ENCODE measurements at regions not wholly inside any gene's neighbourhood (a gene's known extent, or its start where the extent isn't known, plus 50 kb on each side); places are given as distances from the start of the nearest gene placed in this dataset.

DNA sequence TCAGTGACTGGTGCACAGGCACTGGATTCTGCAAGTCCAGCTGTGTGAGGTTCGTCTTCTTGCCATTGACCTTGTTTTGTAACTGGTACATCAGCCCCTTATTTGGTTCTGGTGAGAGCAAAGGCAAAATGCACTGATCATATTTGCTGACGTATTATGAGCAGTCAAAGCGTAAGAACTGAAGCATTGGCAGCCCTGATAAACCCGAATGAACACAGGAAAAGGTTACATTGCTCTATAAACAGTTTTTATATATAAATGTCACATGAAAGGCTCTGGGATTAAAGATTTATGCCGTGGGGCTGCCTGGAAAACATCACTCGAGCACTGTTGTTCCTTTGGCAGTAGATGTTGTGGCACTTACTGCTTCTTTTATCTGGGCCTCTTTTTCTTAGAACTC lies 167.9 kb downstream of the IRS1 start:
- CTCF ChIA-PET: no interaction called here
- H3K4me3 ChIP-seq (ENCODE audit: low read depth, low read length, poor library complexity, severe bottlenecking): no peak overlapping the region
- POLR2A ChIA-PET (ENCODE audit: low non-redundant PET): no interaction called here

DNA sequence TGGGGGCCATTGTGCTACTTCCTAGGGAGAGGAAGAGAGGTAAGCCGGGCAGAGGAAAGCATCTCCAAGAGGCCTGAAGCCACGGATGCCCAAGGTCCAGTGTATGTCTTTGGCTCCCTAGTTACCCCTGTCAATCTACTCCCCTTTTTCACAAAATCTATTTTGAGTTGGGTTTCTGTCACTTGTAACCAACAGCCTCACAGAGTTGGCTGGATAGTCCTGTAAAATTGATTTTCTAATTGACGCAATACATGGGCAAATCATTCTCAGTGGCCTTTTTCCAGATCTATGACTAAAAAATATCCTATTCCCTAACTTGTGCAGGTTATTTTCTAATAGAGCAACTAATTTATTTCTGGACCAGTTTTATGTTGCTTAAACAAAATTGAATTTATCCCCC lies 168.4 kb downstream of the IRS1 start:
- TF ChIP-seq, protein P1, sequence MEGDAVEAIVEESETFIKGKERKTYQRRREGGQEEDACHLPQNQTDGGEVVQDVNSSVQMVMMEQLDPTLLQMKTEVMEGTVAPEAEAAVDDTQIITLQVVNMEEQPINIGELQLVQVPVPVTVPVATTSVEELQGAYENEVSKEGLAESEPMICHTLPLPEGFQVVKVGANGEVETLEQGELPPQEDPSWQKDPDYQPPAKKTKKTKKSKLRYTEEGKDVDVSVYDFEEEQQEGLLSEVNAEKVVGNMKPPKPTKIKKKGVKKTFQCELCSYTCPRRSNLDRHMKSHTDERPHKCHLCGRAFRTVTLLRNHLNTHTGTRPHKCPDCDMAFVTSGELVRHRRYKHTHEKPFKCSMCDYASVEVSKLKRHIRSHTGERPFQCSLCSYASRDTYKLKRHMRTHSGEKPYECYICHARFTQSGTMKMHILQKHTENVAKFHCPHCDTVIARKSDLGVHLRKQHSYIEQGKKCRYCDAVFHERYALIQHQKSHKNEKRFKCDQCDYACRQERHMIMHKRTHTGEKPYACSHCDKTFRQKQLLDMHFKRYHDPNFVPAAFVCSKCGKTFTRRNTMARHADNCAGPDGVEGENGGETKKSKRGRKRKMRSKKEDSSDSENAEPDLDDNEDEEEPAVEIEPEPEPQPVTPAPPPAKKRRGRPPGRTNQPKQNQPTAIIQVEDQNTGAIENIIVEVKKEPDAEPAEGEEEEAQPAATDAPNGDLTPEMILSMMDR (conservative IDR thresholded peaks at IDR 0.05; ENCODE audit: low read depth, low read length): no peak
- TF ChIP-seq EZH2 (IDR thresholded peaks at IDR 0.05; ENCODE audit: borderline replicate concordance, low read depth, low read length, poor library complexity, severe bottlenecking): no peak
- DNase-seq (ENCODE audit: low spot score): no peak
- Histone ChIP-seq H3K27ac (ENCODE audit: low read depth, low read length, poor library complexity, severe bottlenecking) (no peak overlapping the region), H3K27me3 (replicated peaks; ENCODE audit: insufficient read depth, low read depth, low read length, poor library complexity) (no peaks in the 10 kb centered on the region), H3K4me3 (ENCODE audit: low read depth, low read length, poor library complexity, severe bottlenecking) (no peak overlapping the region), H3K36me3 (ENCODE audit: insufficient read depth, low read length, poor library complexity, severe bottlenecking) (no peaks in the 10 kb centered on the region), H3K4me1 (ENCODE audit: insufficient read depth, low read length, poor library complexity, severe bottlenecking) (no peaks in the 10 kb centered on the region), H3K9me3 (ENCODE audit: low read depth, low read length, poor library complexity, severe bottlenecking) (no peaks in the 10 kb centered on the region)
- ChIA-PET CTCF (no interaction called here), POLR2A (ENCODE audit: low non-redundant PET) (no interaction called here)
- intact Hi-C loops (cut with micrococcal nuclease; ENCODE audit: unreplicated experiment): no loop called here
- BruUV-seq (replicated peaks): no TSS peak

More for the DNA sequence above, 167.9 kb downstream of the IRS1 start:
- Histone ChIP-seq H3K27ac (ENCODE audit: low read depth, low read length, poor library complexity, severe bottlenecking) (no peak overlapping the region), H3K4me1 (ENCODE audit: insufficient read depth, low read length, poor library complexity, severe bottlenecking) (no peaks in the 10 kb centered on the region), H3K36me3 (ENCODE audit: insufficient read depth, low read length, poor library complexity, severe bottlenecking) (no peaks in the 10 kb centered on the region), H3K27me3 (replicated peaks; ENCODE audit: insufficient read depth, low read depth, low read length, poor library complexity) (no peaks in the 10 kb centered on the region), H3K9me3 (ENCODE audit: low read depth, low read length, poor library complexity, severe bottlenecking) (no peaks in the 10 kb centered on the region)
- BruUV-seq (replicated peaks): no TSS peak
- intact Hi-C loops (cut with micrococcal nuclease; ENCODE audit: unreplicated experiment): no loop called here
- TF ChIP-seq EZH2 (IDR thresholded peaks at IDR 0.05; ENCODE audit: borderline replicate concordance, low read depth, low read length, poor library complexity, severe bottlenecking): no peak
- TF ChIP-seq, protein P1 (conservative IDR thresholded peaks at IDR 0.05; ENCODE audit: low read depth, low read length): no peak
- no peak for DNase-seq (ENCODE audit: low spot score)

DNA sequence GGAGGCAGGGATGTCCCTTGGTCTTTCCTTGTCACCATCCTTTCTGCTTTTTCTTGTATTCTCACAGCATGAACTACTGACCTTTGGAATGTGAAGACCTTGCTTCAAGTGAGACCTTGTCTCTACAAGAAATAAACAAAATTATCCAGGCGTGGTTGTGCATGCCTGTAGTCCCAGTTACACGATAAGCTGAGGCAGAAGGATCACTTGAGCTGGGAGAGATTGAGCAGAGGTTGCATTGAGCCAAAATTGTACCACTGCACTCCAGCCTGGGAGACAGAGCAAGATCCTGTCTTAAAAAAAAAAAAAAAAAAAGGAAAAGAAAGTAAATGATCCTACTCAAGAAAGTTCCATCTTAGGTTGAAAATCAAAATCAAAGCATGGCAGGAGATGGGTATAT lies 173.7 kb downstream of the IRS1 start:
- no TSS peak for BruUV-seq (replicated peaks)
- POLR2A ChIA-PET (ENCODE audit: low non-redundant PET): no interaction called here
- H3K4me1 ChIP-seq (ENCODE audit: insufficient read depth, low read length, poor library complexity, severe bottlenecking): no peaks in the 10 kb centered on the region
- H3K27me3 ChIP-seq (replicated peaks; ENCODE audit: insufficient read depth, low read depth, low read length, poor library complexity): no peaks in the 10 kb centered on the region
- CTCF ChIA-PET: no interaction called here
- no peak overlapping the region for H3K27ac ChIP-seq (ENCODE audit: low read depth, low read length, poor library complexity, severe bottlenecking)
- no peak overlapping the region for H3K4me3 ChIP-seq (ENCODE audit: low read depth, low read length, poor library complexity, severe bottlenecking)
- no peak for DNase-seq (ENCODE audit: low spot score)
- TF ChIP-seq, protein P1 (conservative IDR thresholded peaks at IDR 0.05; ENCODE audit: low read depth, low read length): no peak
- intact Hi-C loops (cut with micrococcal nuclease; ENCODE audit: unreplicated experiment): no loop called here
- no peaks in the 10 kb centered on the region for H3K36me3 ChIP-seq (ENCODE audit: insufficient read depth, low read length, poor library complexity, severe bottlenecking)
- no peaks in the 10 kb centered on the region for H3K9me3 ChIP-seq (ENCODE audit: low read depth, low read length, poor library complexity, severe bottlenecking)

All from A673 (cell line).